Adrenal gland (tissue), 5 donors: ENCODE measurements at regions not wholly inside any gene's neighbourhood (a gene's known extent, or its start where the extent isn't known, plus 50 kb on each side); places are given as distances from the start of the nearest gene placed in this dataset.

Source experiments
- POLR2A ChIP-seq, 2 donors: fragments of 450-650 bp; IDR thresholded peaks; one replicate each; pipeline ENCODE4 v1.6.1; 2017; ENCODE audit warnings: antibody characterized with exemption in 2 of 2, mild to moderate bottlenecking in 2 of 2, moderate library complexity in 1 of 2
- TF ChIP-seq, protein P1 (sequence below), 6 experiments: fragments of 450-650 bp in 4 of 6; fragments of 200-600 bp in 2 of 6; sonication (generic) in 1 of 6; IDR thresholded peaks; 1 replicate in 5 of 6; 2 replicates in 1 of 6; pipeline versions ENCODE4 v1.5.1 to v1.8.0; 2016 to 2021; ENCODE audit warnings: antibody characterized with exemption in 6 of 6, mild to moderate bottlenecking in 2 of 6, moderate library complexity in 1 of 6
- donor health status: DM: no; HTN: no; CAD: no.

DNA sequence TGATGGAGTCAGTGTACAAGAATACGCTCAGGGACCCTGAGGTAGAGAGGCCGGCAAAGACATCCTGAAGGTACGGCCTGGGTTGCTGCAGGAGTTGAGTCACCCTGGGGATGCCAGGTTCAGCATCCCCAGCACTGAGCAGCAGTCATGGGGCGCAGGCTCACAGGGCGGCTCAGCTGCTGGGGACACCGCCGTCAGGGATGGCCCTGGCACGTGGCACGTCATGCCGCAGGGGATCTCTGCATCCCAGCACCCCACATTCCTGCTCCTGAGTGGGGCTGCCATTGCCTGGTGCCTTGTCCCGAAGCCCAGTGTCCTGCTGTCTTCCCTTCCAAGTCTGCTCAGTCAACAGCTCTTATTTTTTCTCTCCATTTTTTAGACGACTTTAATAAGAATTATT lies 168.7 kb upstream of the NTM start:
- TF ChIP-seq, protein P1, sequence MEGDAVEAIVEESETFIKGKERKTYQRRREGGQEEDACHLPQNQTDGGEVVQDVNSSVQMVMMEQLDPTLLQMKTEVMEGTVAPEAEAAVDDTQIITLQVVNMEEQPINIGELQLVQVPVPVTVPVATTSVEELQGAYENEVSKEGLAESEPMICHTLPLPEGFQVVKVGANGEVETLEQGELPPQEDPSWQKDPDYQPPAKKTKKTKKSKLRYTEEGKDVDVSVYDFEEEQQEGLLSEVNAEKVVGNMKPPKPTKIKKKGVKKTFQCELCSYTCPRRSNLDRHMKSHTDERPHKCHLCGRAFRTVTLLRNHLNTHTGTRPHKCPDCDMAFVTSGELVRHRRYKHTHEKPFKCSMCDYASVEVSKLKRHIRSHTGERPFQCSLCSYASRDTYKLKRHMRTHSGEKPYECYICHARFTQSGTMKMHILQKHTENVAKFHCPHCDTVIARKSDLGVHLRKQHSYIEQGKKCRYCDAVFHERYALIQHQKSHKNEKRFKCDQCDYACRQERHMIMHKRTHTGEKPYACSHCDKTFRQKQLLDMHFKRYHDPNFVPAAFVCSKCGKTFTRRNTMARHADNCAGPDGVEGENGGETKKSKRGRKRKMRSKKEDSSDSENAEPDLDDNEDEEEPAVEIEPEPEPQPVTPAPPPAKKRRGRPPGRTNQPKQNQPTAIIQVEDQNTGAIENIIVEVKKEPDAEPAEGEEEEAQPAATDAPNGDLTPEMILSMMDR (IDR thresholded peaks at IDR 0.05): no peak
- TF ChIP-seq POLR2A (IDR thresholded peaks at IDR 0.05): no peak
